Fibroblast of pulmonary artery (primary cell): ENCODE measurements at regions not wholly inside any gene's neighbourhood (a gene's known extent, or its start where the extent isn't known, plus 50 kb on each side); places are given as distances from the start of the nearest gene placed in this dataset.

Experiments used
- DNase-seq: peaks from one replicate; pipeline ENCODE4 v3.0.0-alpha.2; 2010; ENCODE audit warnings: low read depth
- H3K4me3 ChIP-seq: replicated peaks from 2 replicates; pipeline ENCODE4 v1.5.1; 2011; ENCODE audit warnings: low read depth, mild to moderate bottlenecking, control low read depth, low read length, moderate library complexity
- TF ChIP-seq, protein P1 (sequence below): IDR thresholded peaks from 2 replicates; pipeline ENCODE4 v1.5.1; 2011; ENCODE audit warnings: mild to moderate bottlenecking, control low read depth, low read length, inconsistent platforms; ENCODE audit errors: missing control alignments

DNA sequence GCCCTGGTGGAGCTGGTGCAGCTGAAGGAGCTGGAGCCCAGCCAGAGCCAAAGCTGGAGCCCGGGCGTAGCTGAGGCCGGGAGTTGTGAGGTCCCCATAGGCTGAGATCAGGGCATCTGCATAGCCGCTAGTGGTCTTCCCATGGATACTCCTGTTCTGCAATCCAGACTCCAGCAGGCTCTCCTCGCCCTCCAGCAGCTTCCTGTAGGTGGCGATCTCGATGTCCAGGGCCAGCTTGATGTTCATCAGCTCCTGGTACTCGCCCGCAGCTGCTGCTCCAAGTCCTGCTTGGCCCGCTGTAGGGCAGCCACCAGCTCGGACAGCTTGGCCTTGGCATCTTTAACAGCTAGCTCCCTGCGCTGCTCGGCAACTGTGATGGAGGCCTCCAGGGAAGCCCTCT lies 966.1 kb downstream of the FSCB start:
- no peak overlapping the region for H3K4me3 ChIP-seq
- DNase-seq = no peak
- TF ChIP-seq, protein P1, sequence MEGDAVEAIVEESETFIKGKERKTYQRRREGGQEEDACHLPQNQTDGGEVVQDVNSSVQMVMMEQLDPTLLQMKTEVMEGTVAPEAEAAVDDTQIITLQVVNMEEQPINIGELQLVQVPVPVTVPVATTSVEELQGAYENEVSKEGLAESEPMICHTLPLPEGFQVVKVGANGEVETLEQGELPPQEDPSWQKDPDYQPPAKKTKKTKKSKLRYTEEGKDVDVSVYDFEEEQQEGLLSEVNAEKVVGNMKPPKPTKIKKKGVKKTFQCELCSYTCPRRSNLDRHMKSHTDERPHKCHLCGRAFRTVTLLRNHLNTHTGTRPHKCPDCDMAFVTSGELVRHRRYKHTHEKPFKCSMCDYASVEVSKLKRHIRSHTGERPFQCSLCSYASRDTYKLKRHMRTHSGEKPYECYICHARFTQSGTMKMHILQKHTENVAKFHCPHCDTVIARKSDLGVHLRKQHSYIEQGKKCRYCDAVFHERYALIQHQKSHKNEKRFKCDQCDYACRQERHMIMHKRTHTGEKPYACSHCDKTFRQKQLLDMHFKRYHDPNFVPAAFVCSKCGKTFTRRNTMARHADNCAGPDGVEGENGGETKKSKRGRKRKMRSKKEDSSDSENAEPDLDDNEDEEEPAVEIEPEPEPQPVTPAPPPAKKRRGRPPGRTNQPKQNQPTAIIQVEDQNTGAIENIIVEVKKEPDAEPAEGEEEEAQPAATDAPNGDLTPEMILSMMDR = no peak

DNA sequence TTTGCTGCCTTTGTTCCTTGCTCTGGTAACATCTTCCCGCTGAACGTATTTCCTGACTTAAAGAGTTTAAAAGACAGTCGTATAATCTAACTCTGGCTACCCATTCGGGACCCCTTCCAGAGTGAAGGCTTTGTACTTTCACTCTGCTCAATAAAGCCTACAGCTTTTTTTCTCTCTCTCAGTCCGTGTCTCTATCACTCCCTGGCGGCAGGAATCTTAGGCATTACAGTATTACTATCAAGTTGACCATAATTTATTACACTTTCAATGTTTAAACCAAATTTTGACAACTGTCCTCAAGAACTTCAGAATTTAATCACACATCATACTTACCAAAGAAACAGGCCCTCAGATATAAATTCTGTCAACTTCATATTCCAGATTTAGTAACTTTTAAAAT lies 967.9 kb downstream of the FSCB start:
- H3K4me3 ChIP-seq = no peak overlapping the region
- DNase-seq = peak; percentile 39
- TF ChIP-seq, protein P1 = peak; percentile 51

DNA sequence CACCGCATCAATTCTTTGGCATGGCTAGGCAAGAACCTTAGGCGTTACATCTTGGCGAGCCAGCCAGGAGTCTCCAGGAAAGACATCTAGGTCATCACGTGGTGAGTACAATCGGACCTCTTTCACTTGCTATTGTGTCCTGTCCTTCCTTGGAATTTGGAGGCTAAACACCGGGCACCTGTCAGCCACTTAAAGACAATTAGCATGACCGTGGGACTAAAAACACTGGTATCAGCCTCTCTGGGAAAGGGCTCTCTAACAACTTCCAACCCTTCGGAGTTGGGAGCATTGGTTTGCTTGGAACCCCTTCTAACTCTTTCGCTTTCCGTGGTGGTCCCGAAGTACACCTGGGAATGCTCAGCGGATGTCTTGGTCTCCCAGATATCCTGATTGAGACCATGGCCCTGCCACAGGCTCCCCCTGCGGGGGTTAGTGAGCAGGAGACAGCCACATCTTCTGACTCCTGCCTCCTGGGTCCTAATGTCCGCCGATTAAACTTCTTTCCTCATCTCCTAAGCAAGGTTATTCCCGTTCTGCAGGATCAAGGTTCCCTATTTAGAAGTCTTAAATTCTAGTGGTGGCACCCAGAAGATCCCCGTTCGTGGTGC lies 971.7 kb downstream of the FSCB start:
- no peak overlapping the region for H3K4me3 ChIP-seq
- TF ChIP-seq, protein P1 = no peak

DNA sequence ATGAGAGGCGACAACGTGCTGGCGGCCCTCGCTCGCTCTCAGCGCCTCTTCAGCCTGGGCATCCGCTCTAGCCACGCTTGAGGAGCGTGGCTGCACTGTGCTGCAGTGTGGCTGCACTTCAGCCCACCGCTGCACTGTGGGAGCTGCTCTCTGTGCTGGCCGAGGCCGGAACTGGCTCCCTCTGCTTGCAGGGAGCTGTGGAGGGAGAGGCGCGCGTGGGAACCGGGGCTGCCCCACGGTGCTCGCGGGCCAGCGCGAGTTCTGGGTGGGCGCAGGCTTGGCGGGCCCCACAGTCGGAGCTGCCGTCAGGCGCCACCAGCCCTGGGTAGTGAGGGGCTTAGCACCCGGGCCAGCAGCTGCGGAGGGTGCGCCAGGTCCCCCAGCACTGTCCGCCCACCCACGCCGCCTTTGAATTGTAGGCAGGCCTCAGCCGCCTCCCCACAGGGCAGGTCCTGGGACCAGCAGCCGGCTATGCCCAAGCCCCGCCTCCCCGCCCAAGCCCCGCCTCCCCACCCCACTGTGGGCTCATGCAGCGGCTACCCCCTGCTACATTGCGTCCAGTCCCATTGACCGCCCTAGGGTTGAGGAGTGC lies 974.2 kb downstream of the FSCB start:
- DNase-seq = no peak
- TF ChIP-seq, protein P1 = no peak
- no peak overlapping the region for H3K4me3 ChIP-seq

More for the DNA sequence above, 971.7 kb downstream of the FSCB start:
- DNase-seq = no peak

DNA sequence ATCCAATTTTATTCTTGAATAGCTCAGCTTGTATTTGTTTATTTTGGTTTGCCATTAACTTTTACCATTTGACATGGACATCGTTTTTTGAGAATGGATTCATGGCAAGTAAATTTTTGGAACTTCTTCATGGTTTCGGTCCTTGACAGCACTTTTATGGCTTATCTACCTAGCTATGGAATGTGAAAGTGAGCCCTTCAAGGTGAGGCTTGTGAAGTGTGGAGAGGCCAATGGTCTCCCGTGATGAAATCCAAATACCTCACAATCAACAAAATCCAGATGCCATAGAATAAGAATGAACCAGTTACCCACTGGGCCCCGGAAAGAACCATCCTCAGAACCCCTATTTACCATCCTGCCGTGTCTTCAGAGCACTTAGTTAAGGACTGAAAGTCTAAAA lies 978.8 kb downstream of the FSCB start:
- TF ChIP-seq, protein P1 = no peak
- no peak overlapping the region for H3K4me3 ChIP-seq
- no peak for DNase-seq

DNA sequence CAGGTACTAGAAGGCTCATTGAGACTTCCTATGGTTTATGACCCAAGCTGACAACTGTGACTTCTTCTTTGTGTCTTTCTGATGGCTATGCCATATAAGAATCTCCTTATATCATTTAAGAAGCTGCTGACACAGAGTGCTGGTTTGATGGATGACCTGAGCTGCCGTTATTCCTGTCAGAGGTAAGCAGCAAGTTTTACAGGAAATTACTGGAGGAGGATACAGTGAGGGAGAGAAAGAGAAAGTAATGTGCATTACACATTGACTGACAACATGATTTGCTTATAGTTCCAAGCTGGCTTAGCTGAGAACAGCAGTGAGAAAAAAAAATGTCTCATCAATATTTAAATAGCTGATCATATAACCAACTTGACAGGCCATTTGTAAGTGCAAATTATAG lies 981.4 kb downstream of the FSCB start:
- TF ChIP-seq, protein P1 = no peak
- DNase-seq = no peak

DNA sequence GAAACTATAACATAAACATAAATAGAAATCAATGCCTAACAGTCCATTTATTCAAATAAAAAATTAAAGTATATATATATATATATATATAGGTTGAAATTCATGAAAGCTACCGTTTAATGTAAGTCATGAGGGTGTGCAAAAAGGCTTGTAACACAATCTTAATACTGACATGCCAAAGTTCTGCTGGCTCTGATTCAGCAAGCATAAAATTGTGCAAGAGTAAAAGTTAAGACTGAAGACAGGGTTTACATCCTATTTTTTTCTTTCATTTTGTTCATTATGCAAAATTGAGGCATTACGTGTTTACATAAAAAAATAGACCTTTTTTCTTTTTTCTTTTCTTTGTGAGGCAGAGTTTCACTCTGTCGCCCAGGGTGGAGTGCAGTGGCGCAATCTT lies 984.2 kb downstream of the FSCB start:
- DNase-seq = no peak

More for the DNA sequence above, 981.4 kb downstream of the FSCB start:
- no peak overlapping the region for H3K4me3 ChIP-seq

More for the DNA sequence above, 984.2 kb downstream of the FSCB start:
- no peak overlapping the region for H3K4me3 ChIP-seq
- TF ChIP-seq, protein P1 = no peak
